ENCODE measurements at regions not wholly inside any gene's neighbourhood (a gene's known extent, or its start where the extent isn't known, plus 50 kb on each side); places are given as distances from the start of the nearest gene placed in this dataset.

GRCh38 chrX:51798701-51799100, 55.5 kb downstream of the GSPT2 start:
- ATAC-seq (no peak), DNase-seq (ENCODE audit: missing footprints) (no peak)
- intact Hi-C loops (cut with DNase I): no loop called here

- no peak for DNase-seq (ENCODE audit: missing footprints)
- ATAC-seq: peak; percentile 85
- intact Hi-C loops (cut with DNase I): no loop called here
These were observed 59.9 kb downstream of the GSPT2 start for GRCh38 chrX:51802917-51803688.

- DNase-seq (ENCODE audit: missing footprints): no peak
- ATAC-seq: no peak
- intact Hi-C loops (cut with DNase I): no loop called here
These were observed 60.6 kb downstream of the GSPT2 start for GRCh38 chrX:51803833-51804232.

GRCh38 chrX:51804741-51805140, 61.5 kb downstream of the GSPT2 start:
- no peak for DNase-seq (ENCODE audit: missing footprints)
- no peak for ATAC-seq

GRCh38 chrX:51813886-51814460, 70.7 kb downstream of the GSPT2 start:
- ATAC-seq (no peak), DNase-seq (ENCODE audit: missing footprints) (no peak)
- intact Hi-C loops (cut with DNase I): no loop called here

More at GRCh38 chrX:51804741-51805140, 61.5 kb downstream of the GSPT2 start:
- intact Hi-C loops (cut with DNase I): no loop called here

GRCh38 chrX:51824061-51824460, 69.4 kb upstream of the MAGED1 start:
- ATAC-seq (no peak), DNase-seq (ENCODE audit: missing footprints) (no peak)
- intact Hi-C loops (cut with DNase I): no loop called here

GRCh38 chrX:51825436-51825835, 68.0 kb upstream of the MAGED1 start:
- no peak for DNase-seq (ENCODE audit: missing footprints)
- intact Hi-C loops (cut with DNase I): no loop called here
- ATAC-seq: no peak

GRCh38 chrX:51834076-51834475, 59.3 kb upstream of the MAGED1 start:
- intact Hi-C loops (cut with DNase I): no loop called here
- ATAC-seq: no peak
- DNase-seq (ENCODE audit: missing footprints): no peak

- DNase-seq (ENCODE audit: missing footprints): no peak
- intact Hi-C loops (cut with DNase I): no loop called here
- ATAC-seq: no peak
These were observed 56.6 kb upstream of the MAGED1 start for GRCh38 chrX:51836823-51837222.

- ATAC-seq (no peak), DNase-seq (ENCODE audit: missing footprints) (no peak)
- intact Hi-C loops (cut with DNase I): no loop called here
These were observed 56.0 kb upstream of the MAGED1 start for GRCh38 chrX:51837451-51837850.

GRCh38 chrX:51837921-51838320, 55.5 kb upstream of the MAGED1 start:
- DNase-seq (ENCODE audit: missing footprints) (no peak), ATAC-seq (no peak)
- intact Hi-C loops (cut with DNase I): no loop called here
